Panc1 (cell line): ENCODE measurements at regions not wholly inside any gene's neighbourhood (a gene's known extent, or its start where the extent isn't known, plus 50 kb on each side); places are given as distances from the start of the nearest gene placed in this dataset.

ENCODE experiments used
- ATAC-seq: fragments of 200-7000 bp; cut with Tn5 transposase; 2 replicates; pipeline ENCODE4 v1.9.1; 2020; ENCODE audit warnings: mild to moderate bottlenecking, moderate library complexity
- BruUV-seq: library from RNA; stranded (reverse); fragments of 400-500 nt; replicated peaks from 2 replicates; lab custom pipeline; 2021; lab: Mats Ljungman, UMichigan
- CTCF ChIA-PET: fragments of 300-600 bp; sonication (Branson Sonifier 250); formaldehyde crosslinking; loops from one replicate; lab custom pipeline; 2022; ENCODE audit warnings: antibody characterized with exemption; lab: Charles Lee
- POLR2A ChIA-PET: fragments of 300-600 bp; sonication (Branson Sonifier 250); formaldehyde crosslinking; loops from one replicate; lab custom pipeline; 2022; ENCODE audit warnings: antibody characterized with exemption; lab: Charles Lee
- DNase-seq: peaks from one replicate; pipeline ENCODE4 v3.0.0-alpha.2; 2010; ENCODE audit warnings: low read depth, low spot score
- H3K27ac ChIP-seq: 2 replicates; pipeline ENCODE4 v1.5.1; 2011; ENCODE audit warnings: mild to moderate bottlenecking, low read length, inconsistent platforms
- H3K27me3 ChIP-seq: fragments of 200-500 bp; sonication (Bioruptor generic); 2 replicates; pipeline ENCODE4 v1.6.0; 2014; ENCODE audit warnings: low read length, inconsistent platforms; ENCODE audit not compliant: control insufficient read depth, insufficient read depth
- H3K36me3 ChIP-seq: fragments of 200-500 bp; sonication (Bioruptor generic); 2 replicates; pipeline ENCODE4 v1.5.1; 2014; ENCODE audit warnings: inconsistent platforms, mild to moderate bottlenecking, low read length, moderate library complexity; ENCODE audit not compliant: control insufficient read depth, insufficient read depth
- H3K4me1 ChIP-seq: 2 replicates; pipeline ENCODE4 v1.5.1; 2011; ENCODE audit warnings: inconsistent platforms, mild to moderate bottlenecking, low read length, moderate library complexity; ENCODE audit not compliant: control insufficient read depth, insufficient read depth
- H3K4me3 ChIP-seq, 2 experiments: 2 replicates each; pipeline ENCODE4 v1.5.1; 2011 to 2012; ENCODE audit warnings: low read depth in 2 of 2, low read length in 2 of 2, mild to moderate bottlenecking in 2 of 2, inconsistent platforms in 1 of 2, moderate library complexity in 1 of 2
- H3K9me3 ChIP-seq: fragments of 200-500 bp; sonication (Bioruptor generic); 2 replicates; pipeline ENCODE4 v1.5.1; 2014; ENCODE audit warnings: low read depth, mild to moderate bottlenecking, inconsistent platforms, low read length, moderate library complexity; ENCODE audit not compliant: control insufficient read depth, insufficient read depth
- CTCF ChIP-seq: fragments of 450-650 bp; IDR thresholded peaks from 2 replicates; pipeline ENCODE4 v1.5.1; 2017; ENCODE audit warnings: mild to moderate bottlenecking
- POLR2AphosphoS5 ChIP-seq: IDR thresholded peaks from 2 replicates; pipeline ENCODE4 v1.6.1; 2012; ENCODE audit warnings: mild to moderate bottlenecking, low read depth, low read length, moderate library complexity
- REST ChIP-seq, 2 experiments: IDR thresholded peaks; 2 replicates each; pipeline ENCODE4 v1.6.1; 2011 to 2012; ENCODE audit warnings: low read depth in 2 of 2, control low read depth in 1 of 2, low read length in 1 of 2, mild to moderate bottlenecking in 1 of 2, moderate library complexity in 1 of 2; ENCODE audit not compliant: insufficient read depth in 1 of 2
- SIN3A ChIP-seq: IDR thresholded peaks from 2 replicates; pipeline ENCODE4 v1.6.1; 2012; ENCODE audit warnings: low read depth, mild to moderate bottlenecking, low read length, moderate library complexity, borderline replicate concordance; ENCODE audit not compliant: insufficient read depth
- TCF7L2 ChIP-seq: IDR thresholded peaks from 2 replicates; pipeline ENCODE4 v1.6.1; 2011; ENCODE audit warnings: mild to moderate bottlenecking, low read depth, low read length, inconsistent platforms
- in situ Hi-C: cut with HindIII; loops from 2 replicates; pipeline ENCODE4 v1.10.0; 2016; ENCODE audit warnings: low sequenced_read_pairs, low pct_unique_long_range_greater_than_20kb
- intact Hi-C: fragments of 100-400 bp; cut with micrococcal nuclease; formaldehyde crosslinking; loops from one replicate; pipeline ENCODE4 v1.10.0; 2022; ENCODE audit not compliant: unreplicated experiment

GRCh38 chr20:22863826-22864225, 171.3 kb upstream of the SSTR4 start:
- no peak for DNase-seq
- ATAC-seq: no peak
- Histone ChIP-seq H3K36me3 (no peaks in the 10 kb centered on the region), H3K4me1 (no peaks in the 10 kb centered on the region), H3K9me3 (no peaks in the 10 kb centered on the region), H3K27me3 (no peaks in the 10 kb centered on the region), H3K4me3 (no peak overlapping the region), H3K27ac (no peak overlapping the region)
- no TSS peak for BruUV-seq
- intact Hi-C loops (no loop called here), in situ Hi-C loops (no loop called here)
- CTCF ChIA-PET: no interaction called here
- POLR2A ChIA-PET: no interaction called here
- TF ChIP-seq SIN3A (no peak), TCF7L2 (no peak), REST (IDR thresholded peaks at IDR 0.05; ENCODE audit: insufficient read depth in 1 of 2, low read depth in 2 of 2, low read length in 1 of 2) (no peak), POLR2AphosphoS5 (no peak), CTCF (no peak)

- intact Hi-C loops (no loop called here), in situ Hi-C loops (no loop called here)
- no peak for DNase-seq
- no peaks in the 10 kb centered on the region for H3K27me3 ChIP-seq
- POLR2A ChIA-PET: no interaction called here
- BruUV-seq: no TSS peak
- no peaks in the 10 kb centered on the region for H3K36me3 ChIP-seq
- CTCF ChIA-PET: no interaction called here
- no peak overlapping the region for H3K4me3 ChIP-seq
- no peak for ATAC-seq
- H3K4me1 ChIP-seq: no peaks in the 10 kb centered on the region
- TF ChIP-seq SIN3A: no peak
- TF ChIP-seq REST (IDR thresholded peaks at IDR 0.05; ENCODE audit: insufficient read depth in 1 of 2, low read depth in 2 of 2, low read length in 1 of 2): no peak
- no peak for TF ChIP-seq TCF7L2
- no peaks in the 10 kb centered on the region for H3K9me3 ChIP-seq
- no peak overlapping the region for H3K27ac ChIP-seq
Observed at GRCh38 chr20:22866812-22867341, 168.2 kb upstream of the SSTR4 start.
